Tibial nerve (tissue), 4 donors: ENCODE measurements at regions not wholly inside any gene's neighbourhood (a gene's known extent, or its start where the extent isn't known, plus 50 kb on each side); places are given as distances from the start of the nearest gene placed in this dataset.

Experiments
- DNase-seq, 2 donors: peaks; one replicate each; pipeline ENCODE4 v3.0.0-alpha.2; 2019; ENCODE audit warnings: low spot score in 2 of 2
- H3K27ac ChIP-seq, 4 donors: fragments of 200-600 bp; sonication (generic) in 3 of 4; one replicate each; pipeline ENCODE4 v1.5.1; 2017 to 2019; ENCODE audit warnings: mild to moderate bottlenecking in 1 of 4
- H3K27me3 ChIP-seq, 2 donors: fragments of 200-600 bp; sonication (generic) in 1 of 2; one replicate each; pipeline versions ENCODE4 v1.5.1 to v1.6.0; 2017 to 2019
- H3K36me3 ChIP-seq, 3 donors: fragments of 200-600 bp; sonication (generic); one replicate each; pipeline ENCODE4 v1.5.1; 2018 to 2019
- H3K4me1 ChIP-seq, 4 donors: fragments of 200-600 bp; sonication (generic) in 3 of 4; one replicate each; pipeline ENCODE4 v1.5.1; 2017 to 2019
- H3K4me3 ChIP-seq, 4 donors: fragments of 200-600 bp; sonication (generic) in 3 of 4; one replicate each; pipeline ENCODE4 v1.5.1; 2017 to 2019; ENCODE audit warnings: mild to moderate bottlenecking in 1 of 4, moderate library complexity in 1 of 4
- H3K9me3 ChIP-seq, 4 donors: fragments of 200-600 bp; sonication (generic) in 3 of 4; one replicate each; pipeline ENCODE4 v1.5.1; 2017 to 2019
- EP300 ChIP-seq, 2 donors: sonication (generic); formaldehyde crosslinking; IDR thresholded peaks; one replicate each; pipeline ENCODE4 v1.6.1; 2017; ENCODE audit warnings: antibody characterized with exemption in 2 of 2, mild to moderate bottlenecking in 1 of 2
- POLR2A ChIP-seq, 2 donors: fragments of 450-650 bp; IDR thresholded peaks; one replicate each; pipeline ENCODE4 v1.6.1; 2017; ENCODE audit warnings: antibody characterized with exemption in 2 of 2, mild to moderate bottlenecking in 2 of 2, moderate library complexity in 2 of 2
- WGBS, 2 donors: methylation state at CpG; one replicate each; pipeline ENCODE4 v1.1.5; 2018; 5-methylcytosine and 5-hydroxymethylcytosine counted together
- TF ChIP-seq, protein P1 (sequence below), 5 experiments: fragments of 200-600 bp in 3 of 5; fragments of 450-650 bp in 2 of 5; sonication (generic) in 3 of 5; IDR thresholded peaks; one replicate each; pipeline ENCODE4 v1.5.1; 2016 to 2019; ENCODE audit warnings: antibody characterized with exemption in 5 of 5, mild to moderate bottlenecking in 3 of 5, moderate library complexity in 2 of 5

- no peaks in the 10 kb centered on the region for H3K36me3 ChIP-seq
- H3K4me1 ChIP-seq = no peaks in the 10 kb centered on the region
- no peaks in the 10 kb centered on the region for H3K9me3 ChIP-seq
- H3K27me3 ChIP-seq = no peaks in the 10 kb centered on the region
- DNase-seq = no peak
- TF ChIP-seq EP300 (IDR thresholded peaks at IDR 0.05) (no peak), POLR2A (IDR thresholded peaks at IDR 0.05) (no peak)
- TF ChIP-seq, protein P1, sequence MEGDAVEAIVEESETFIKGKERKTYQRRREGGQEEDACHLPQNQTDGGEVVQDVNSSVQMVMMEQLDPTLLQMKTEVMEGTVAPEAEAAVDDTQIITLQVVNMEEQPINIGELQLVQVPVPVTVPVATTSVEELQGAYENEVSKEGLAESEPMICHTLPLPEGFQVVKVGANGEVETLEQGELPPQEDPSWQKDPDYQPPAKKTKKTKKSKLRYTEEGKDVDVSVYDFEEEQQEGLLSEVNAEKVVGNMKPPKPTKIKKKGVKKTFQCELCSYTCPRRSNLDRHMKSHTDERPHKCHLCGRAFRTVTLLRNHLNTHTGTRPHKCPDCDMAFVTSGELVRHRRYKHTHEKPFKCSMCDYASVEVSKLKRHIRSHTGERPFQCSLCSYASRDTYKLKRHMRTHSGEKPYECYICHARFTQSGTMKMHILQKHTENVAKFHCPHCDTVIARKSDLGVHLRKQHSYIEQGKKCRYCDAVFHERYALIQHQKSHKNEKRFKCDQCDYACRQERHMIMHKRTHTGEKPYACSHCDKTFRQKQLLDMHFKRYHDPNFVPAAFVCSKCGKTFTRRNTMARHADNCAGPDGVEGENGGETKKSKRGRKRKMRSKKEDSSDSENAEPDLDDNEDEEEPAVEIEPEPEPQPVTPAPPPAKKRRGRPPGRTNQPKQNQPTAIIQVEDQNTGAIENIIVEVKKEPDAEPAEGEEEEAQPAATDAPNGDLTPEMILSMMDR (IDR thresholded peaks at IDR 0.05) = no peak
- no peak overlapping the region for H3K27ac ChIP-seq
- 59 to 78% methylated on average over 1 of the region's 1 CpG for WGBS, 2 donors
- no peak overlapping the region for H3K4me3 ChIP-seq
Observed at GRCh38 chr10:2948127-2948854, 119.1 kb upstream of the PFKP start.

DNA sequence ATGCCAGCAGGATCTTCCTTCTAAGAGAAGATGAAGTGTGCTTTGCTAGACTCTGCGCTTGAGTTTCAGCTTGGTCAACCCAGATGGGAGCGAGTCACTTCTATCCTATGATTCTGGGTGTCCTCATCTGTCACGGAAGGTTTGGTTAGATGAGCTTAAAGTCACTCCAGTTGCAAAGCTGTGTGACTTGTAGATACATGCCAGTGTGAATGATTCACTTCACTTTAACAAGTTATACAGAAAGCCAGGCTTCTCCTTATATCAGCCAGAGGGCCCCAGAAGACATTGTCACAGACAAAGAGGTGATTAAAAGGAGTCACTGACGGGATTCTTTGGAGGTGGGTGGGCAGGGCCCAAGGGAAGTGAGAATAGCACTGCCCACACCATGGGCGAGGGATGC, 122.6 kb upstream of the PFKP start:
- no peak overlapping the region for H3K4me3 ChIP-seq
- 80 to 85% methylated on average over 5 of the region's 5 CpGs for WGBS, 2 donors
- TF ChIP-seq POLR2A (IDR thresholded peaks at IDR 0.05) = no peak
- TF ChIP-seq, protein P1 (IDR thresholded peaks at IDR 0.05) = no peak
- no peak for TF ChIP-seq EP300 (IDR thresholded peaks at IDR 0.05)
- no peak overlapping the region for H3K27ac ChIP-seq
- DNase-seq = no peak
- no peaks in the 10 kb centered on the region for H3K36me3 ChIP-seq
- H3K27me3 ChIP-seq = no peaks in the 10 kb centered on the region
- no peaks in the 10 kb centered on the region for H3K9me3 ChIP-seq
- no peaks in the 10 kb centered on the region for H3K4me1 ChIP-seq

DNA sequence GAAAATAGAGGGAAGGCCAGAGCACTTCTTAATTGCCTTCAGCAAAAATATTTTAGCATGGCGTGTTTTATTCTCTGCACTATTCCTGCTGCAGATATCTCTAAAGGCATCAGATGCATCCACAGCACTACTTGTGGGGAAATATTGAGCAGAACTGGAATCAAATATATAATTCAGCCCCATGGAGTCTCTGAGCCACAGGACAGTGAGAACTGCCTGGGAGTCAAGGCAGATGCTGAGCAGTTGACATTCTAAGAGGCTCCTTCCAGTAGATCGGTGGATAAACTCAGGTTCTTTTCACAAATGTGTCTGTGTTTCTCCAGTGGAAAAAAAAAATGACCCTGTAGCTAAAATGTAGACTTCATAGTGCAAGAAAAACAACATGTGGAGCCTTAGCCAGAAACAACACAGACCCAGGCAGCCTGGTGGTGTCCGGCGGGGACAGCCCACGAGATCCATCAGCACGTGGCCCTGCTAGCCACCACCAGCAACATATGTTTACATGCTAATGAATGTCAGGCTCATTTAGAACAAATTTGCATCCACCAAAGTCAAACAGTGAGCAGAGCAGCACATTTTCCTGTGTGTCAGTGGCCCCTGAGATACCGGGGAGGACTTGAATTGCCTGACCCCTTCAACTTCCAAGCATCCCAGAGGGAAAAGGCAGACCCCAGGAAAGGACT, 123.3 kb upstream of the PFKP start:
- no peak for DNase-seq
- no peaks in the 10 kb centered on the region for H3K9me3 ChIP-seq
- WGBS, 2 donors = 63 to 65% methylated on average over 7 of the region's 7 CpGs
- no peak overlapping the region for H3K4me3 ChIP-seq
- no peaks in the 10 kb centered on the region for H3K27me3 ChIP-seq
- no peaks in the 10 kb centered on the region for H3K4me1 ChIP-seq
- no peak overlapping the region for H3K27ac ChIP-seq
- H3K36me3 ChIP-seq = no peaks in the 10 kb centered on the region
- TF ChIP-seq POLR2A (IDR thresholded peaks at IDR 0.05) (no peak), EP300 (IDR thresholded peaks at IDR 0.05) (no peak)
- TF ChIP-seq, protein P1 (IDR thresholded peaks at IDR 0.05) = no peak

- Histone ChIP-seq H3K4me3 (no peak overlapping the region), H3K36me3 (no peaks in the 10 kb centered on the region), H3K27ac (no peak overlapping the region), H3K27me3 (no peaks in the 10 kb centered on the region), H3K9me3 (no peaks in the 10 kb centered on the region), H3K4me1 (no peaks in the 10 kb centered on the region)
- 34 to 60% methylated on average over 3 of the region's 3 CpGs for WGBS, 2 donors
- no peak for DNase-seq
- TF ChIP-seq EP300 (IDR thresholded peaks at IDR 0.05) = no peak
- TF ChIP-seq, protein P1 (IDR thresholded peaks at IDR 0.05) = no peak
- no peak for TF ChIP-seq POLR2A (IDR thresholded peaks at IDR 0.05)
Observed at GRCh38 chr10:2942938-2943337, 124.4 kb upstream of the PFKP start.

DNA sequence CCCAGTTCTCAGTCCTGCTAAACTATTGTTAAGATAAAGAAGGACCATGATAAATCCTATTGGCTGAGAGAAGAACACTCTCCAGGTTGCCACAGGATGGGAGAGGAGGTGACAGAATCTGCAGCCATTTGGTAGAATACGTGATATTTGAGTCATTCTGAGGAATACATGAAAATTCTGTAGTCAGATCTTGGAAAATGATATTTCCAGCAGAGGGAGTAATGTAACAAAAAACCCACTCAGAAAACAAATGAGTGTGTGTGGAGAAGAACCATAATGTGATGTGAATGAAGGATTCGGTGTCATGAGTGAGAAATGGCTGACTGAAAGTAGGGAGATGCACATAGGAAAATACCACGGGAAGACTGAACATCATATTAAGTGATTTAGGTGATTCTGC, 128.5 kb upstream of the PFKP start:
- WGBS, 2 donors = 57 to 61% methylated on average over 3 of the region's 3 CpGs
- no peak overlapping the region for H3K27ac ChIP-seq
- TF ChIP-seq, protein P1 (IDR thresholded peaks at IDR 0.05) = no peak
- TF ChIP-seq POLR2A (IDR thresholded peaks at IDR 0.05) (no peak), EP300 (IDR thresholded peaks at IDR 0.05) (no peak)
- no peaks in the 10 kb centered on the region for H3K36me3 ChIP-seq
- no peak for DNase-seq
- no peaks in the 10 kb centered on the region for H3K9me3 ChIP-seq
- no peak overlapping the region for H3K4me3 ChIP-seq
- no peaks in the 10 kb centered on the region for H3K4me1 ChIP-seq
- H3K27me3 ChIP-seq = no peaks in the 10 kb centered on the region
